NCI-H446 treated with DMSO at 0.1 percent for 48 hours (cell line): ENCODE measurements at regions not wholly inside any gene's neighbourhood (a gene's known extent, or its start where the extent isn't known, plus 50 kb on each side); places are given as distances from the start of the nearest gene placed in this dataset.

Experiments
- DNase-seq: peaks from one replicate; lab custom pipeline; 2025; lab: John Stamatoyannopoulos, UW

GRCh38 chr22:19621373-19622060 is 92.8 kb upstream of the SEPTIN5 start:
- DNase-seq: no peak

- no peak for DNase-seq
These were observed 92.3 kb upstream of the SEPTIN5 start for GRCh38 chr22:19622061-19622441.

DNA sequence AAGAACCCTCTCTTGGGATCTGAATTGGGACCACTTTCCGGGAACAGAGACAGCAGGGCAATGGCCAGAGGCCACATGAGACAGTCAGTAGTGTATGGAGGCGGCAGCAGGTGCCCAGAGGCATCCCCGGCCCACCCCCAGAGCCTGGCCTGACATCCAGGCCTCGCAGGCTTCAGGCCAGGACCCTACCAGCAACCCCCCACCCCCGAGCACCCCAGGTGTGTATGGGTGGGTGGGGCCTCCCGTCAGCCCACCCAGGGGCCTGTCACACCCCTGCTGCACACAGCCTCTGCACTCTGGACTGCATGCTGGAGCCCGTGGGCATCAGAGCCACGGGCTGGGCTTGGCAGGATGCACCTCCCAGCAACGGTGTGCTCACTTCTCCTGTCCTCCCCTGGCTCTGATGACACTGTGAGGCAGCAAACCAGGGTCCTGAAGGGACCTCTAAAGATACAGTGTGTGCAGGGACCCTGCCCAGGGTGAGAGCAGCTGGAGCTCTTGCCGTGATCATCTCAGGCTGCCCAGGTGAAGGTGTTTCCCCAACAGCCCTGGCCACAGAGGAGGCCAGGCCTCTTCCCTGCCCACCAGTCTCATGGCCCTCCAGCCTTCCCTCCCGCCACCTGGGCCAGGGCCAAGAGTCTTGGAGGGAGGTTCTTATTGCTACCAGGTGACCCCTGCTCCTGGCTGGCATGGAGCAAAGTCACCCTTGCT is 88.8 kb upstream of the SEPTIN5 start:
- no peak for DNase-seq

GRCh38 chr22:19626042-19626587 is 88.2 kb upstream of the SEPTIN5 start:
- no peak for DNase-seq

DNA sequence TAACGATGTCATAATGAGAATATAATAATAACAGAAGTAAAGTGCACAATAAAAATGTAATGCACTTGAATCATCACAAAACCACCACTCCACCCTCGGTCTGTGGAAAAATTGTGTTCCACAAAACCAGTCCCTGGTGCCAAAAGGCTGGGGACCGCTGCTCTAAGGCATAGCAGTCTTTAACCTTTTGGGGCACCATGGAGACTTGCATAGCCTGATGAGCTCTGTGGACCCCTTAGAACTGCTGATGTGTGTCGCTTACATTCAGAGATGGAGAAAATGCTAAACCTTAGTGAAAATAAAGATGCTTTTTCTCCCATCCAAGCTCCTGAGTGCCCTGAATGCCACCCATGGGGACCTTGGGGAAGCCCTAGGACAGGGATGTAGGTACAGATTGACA is 87.6 kb upstream of the SEPTIN5 start:
- DNase-seq: no peak

GRCh38 chr22:19628038-19628776 is 86.1 kb upstream of the SEPTIN5 start:
- no peak for DNase-seq

GRCh38 chr22:19629331-19629719 is 85.0 kb upstream of the SEPTIN5 start:
- DNase-seq: no peak

- peak; percentile 33 for DNase-seq
These were observed 84.4 kb upstream of the SEPTIN5 start for GRCh38 chr22:19629720-19630419.

DNA sequence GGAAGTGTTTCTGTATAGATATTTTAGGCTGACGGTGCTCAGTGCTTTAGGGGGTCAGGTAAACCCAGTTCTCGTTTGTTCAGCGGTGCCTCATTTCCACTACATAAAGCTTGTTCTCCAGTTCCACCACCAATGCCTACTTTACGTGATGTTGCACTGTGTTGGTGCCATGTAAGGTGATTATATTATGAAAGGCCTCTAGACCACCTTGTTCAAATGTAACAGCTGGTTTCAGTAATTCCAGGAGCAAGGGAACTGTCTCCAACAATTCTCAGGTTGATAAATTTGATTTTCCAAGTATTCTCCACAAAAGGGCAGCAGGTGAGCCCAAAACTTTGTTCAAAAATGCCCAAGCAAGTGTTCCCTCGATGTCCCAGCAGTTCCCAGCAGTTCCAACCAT is 83.7 kb upstream of the SEPTIN5 start:
- no peak for DNase-seq

- no peak for DNase-seq
These were observed 82.2 kb upstream of the SEPTIN5 start for GRCh38 chr22:19631899-19632667.

DNA sequence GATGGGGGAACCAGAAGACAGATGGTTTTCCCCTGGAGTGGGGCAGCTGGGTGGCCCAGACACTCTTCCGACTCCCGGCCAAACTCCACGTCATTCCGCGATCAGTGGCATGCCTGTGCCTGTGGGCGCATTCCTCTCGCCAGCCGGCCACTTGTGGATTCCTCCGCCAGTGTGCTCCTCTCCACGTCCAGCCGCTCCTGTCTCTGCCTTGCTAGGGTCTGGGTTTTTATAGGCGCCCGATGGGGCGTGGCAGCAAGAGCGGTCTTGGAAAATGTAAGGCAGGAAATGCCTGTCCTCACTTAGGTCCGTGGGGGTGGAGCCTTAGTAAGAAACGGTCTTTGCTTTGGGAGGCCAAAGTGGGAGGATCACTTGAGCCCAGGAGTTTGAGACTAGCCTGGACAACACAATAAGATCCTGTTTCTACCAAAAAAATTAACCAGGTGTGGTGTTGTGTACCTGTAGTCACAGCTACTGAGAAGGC is 81.6 kb upstream of the SEPTIN5 start:
- DNase-seq: no peak

- no peak for DNase-seq
These were observed 79.9 kb upstream of the SEPTIN5 start for GRCh38 chr22:19634226-19634975.

DNA sequence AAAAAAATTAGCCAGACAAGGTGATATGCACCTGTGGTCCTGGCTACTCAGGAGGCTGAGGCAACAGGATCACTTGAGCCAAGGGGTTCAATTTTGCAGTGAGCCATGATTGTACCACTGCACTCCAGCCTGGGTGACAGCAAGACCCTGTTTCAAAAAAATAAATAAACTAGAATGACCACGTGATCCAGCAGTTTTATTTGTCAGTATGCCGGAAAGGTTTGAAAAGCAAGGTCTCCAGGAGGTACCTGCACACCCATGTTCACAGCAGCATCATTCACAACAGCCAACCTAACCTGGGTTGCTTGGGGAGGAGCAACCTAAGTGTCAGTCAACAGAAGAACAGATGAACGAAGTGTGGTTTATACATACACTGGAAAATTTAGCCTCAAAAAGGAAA is 78.7 kb upstream of the SEPTIN5 start:
- DNase-seq: no peak

DNA sequence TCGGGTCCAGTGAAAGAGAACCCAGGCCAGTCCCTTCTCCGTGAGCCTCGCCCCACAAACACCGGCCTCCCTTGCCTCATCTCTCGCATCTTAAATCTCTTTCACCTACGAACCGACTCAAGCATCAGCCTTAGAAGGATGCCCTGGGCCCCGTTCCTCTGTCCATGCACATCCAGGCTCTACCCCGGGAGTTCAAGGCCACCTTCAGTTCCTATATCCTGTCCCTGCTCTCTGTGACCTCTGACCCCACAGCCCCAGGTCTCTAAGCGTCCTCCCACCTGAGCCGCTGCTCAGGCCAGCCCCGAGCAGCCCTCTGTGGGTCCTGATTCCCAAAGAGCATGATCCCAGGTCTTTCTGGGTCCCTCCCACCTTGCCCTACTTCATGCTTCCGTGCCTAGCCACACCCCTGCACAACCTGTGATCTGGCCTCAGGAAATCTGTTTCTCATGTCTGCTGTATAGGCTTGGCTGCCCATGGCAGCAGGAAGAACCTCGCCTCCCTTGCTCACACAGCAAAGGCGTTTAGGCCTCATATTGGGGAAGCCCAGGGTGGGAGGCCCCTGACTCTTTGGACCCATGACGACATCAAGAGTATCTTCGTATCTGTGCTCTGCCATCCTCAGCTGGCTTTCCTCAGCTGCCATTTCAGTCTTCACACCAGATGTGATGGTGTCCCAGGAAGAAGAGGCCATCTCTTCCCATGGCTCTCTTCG is 77.5 kb upstream of the SEPTIN5 start:
- DNase-seq: no peak

DNA sequence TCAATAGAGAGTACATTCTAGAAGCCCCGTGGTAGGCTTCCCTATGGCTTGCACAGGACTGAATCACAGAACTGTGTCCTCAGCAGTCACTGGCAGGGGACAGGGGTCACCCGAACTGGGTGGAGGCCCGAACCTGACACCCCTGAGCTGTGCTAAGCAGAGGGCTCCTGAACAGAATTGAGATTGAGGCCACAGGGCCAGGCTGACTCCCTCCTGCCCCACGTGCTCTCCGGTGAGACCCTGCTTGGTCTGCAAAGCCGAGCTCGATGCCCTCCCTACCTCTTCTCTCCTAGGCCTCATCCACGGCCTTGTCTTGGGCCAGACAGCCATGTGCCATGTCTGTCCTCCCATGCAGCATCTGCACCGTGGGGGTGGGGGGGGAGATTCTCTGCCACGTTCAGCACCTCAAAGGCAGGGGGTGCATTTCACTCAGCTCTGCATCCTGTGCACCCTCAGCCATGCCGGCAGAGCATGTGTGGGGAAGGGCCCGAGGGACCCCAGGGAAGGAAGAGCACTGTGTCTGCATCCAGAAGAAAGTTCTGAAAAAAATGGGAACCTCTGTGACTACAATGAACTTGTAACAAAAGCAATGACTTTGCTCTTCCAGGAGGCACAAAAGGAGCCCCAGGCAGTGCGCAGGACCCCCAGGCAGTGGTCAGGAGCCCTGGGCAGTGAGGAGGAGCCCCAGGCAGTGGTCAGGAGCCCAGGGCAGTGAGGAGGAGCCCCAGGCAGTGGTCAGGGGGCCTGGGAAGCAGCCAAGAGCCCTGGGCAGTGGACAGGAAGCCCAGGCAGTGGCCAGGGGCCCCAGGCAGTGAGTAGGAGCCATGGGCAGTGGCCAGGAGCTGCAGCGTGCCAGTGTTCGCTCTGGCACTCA is 76.7 kb upstream of the SEPTIN5 start:
- no peak for DNase-seq

DNA sequence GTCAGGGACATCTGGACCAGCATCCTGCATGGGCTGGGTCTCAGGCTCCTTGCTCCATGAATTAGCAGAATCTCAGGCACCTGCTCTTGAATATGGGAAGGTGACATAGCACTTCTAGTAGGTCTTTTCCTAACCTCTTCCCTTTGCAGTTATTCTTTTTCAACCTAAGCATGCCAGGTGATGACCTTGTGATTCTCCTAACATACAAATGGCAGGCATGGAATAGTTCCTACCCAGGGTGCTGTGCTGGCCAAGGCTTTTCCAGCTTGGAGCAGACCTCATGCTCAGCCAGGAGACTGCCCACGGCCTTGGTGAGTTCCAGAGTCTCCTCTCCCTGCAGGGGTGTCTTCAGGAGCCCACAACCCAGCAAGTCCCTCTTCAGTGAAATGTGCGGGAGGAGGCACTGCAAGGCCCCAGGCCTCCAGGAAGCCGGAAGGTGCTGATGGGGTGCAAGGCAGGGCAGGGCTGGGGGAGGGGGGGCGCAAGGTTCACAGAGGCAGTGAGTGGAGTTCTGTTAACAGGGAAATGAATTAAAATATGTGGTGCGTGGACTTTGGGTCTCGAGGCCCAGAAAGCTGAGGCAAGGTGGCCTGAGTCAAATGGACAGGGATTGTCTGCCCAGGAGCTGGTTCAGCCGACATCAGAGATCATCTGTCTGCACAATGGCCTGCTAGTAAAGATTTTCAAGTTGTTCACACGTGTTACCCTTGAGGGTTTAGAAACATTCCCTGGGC is 75.9 kb upstream of the SEPTIN5 start:
- no peak for DNase-seq

- DNase-seq: no peak
These were observed 74.6 kb upstream of the SEPTIN5 start for GRCh38 chr22:19639610-19640135.

DNA sequence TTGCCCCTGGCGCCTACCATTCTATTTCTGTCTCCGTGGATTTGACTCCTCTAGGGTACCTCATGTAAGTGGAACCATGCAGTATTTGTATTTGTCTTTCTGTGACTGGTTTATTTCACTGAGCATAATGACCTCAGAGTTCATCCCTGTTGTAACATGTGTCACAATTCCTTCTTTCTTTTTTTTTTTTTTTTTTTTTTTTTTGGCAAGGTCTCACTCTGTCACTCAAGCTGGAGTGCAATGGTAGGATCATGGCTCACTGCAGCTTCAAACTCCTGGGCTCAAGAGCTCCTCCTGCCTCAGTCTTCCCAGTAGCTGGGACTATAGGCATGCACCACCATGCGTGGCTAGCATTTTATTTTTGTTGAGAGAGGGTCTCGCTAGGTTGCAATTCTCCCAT is 74.0 kb upstream of the SEPTIN5 start:
- no peak for DNase-seq
